Heart left ventricle (tissue), 16 donors: ENCODE measurements at regions not wholly inside any gene's neighbourhood (a gene's known extent, or its start where the extent isn't known, plus 50 kb on each side); places are given as distances from the start of the nearest gene placed in this dataset.

Experiments
- ATAC-seq, 4 donors: fragments of 200-7000 bp; cut with Tn5 transposase; one replicate each; pipeline ENCODE4 v1.9.1; 2020 to 2022; ENCODE audit warnings: moderate library complexity in 4 of 4, mild to moderate bottlenecking in 3 of 4, moderate number of reproducible peaks in 1 of 4
- DNase-seq, 5 donors: peaks; one replicate each; pipeline ENCODE4 v3.0.0-alpha.2; 2020
- H3K27ac ChIP-seq, 12 donors: fragments of 200-600 bp; sonication (generic) in 4 of 12; one replicate each; pipeline versions ENCODE4 v1.5.0 to v1.8.0; 2016 to 2022; ENCODE audit warnings: mild to moderate bottlenecking in 2 of 12
- H3K27me3 ChIP-seq, 9 donors: fragments of 200-600 bp; sonication (generic) in 2 of 9; one replicate each; pipeline versions ENCODE4 v1.5.1 to v1.8.0; 2016 to 2022; ENCODE audit warnings: mild to moderate bottlenecking in 3 of 9
- H3K36me3 ChIP-seq, 9 donors: fragments of 200-600 bp; sonication (generic) in 2 of 9; one replicate each; pipeline versions ENCODE4 v1.5.0 to v1.8.0; 2018 to 2022; ENCODE audit warnings: mild to moderate bottlenecking in 2 of 9
- H3K4me1 ChIP-seq, 12 donors: fragments of 200-600 bp; sonication (generic) in 4 of 12; one replicate each; pipeline versions ENCODE4 v1.5.0 to v1.8.0; 2016 to 2022; ENCODE audit warnings: mild to moderate bottlenecking in 3 of 12
- H3K4me3 ChIP-seq, 12 donors: fragments of 200-600 bp; sonication (generic) in 4 of 12; one replicate each; pipeline versions ENCODE4 v1.5.0 to v1.8.0; 2017 to 2022; ENCODE audit warnings: mild to moderate bottlenecking in 9 of 12, moderate library complexity in 4 of 12
- H3K9me3 ChIP-seq, 12 donors: fragments of 200-600 bp; sonication (generic) in 4 of 12; one replicate each; pipeline versions ENCODE4 v1.5.0 to v1.8.0; 2016 to 2022; ENCODE audit warnings: mild to moderate bottlenecking in 1 of 12
- CTCF ChIP-seq, 12 donors: fragments of 200-600 bp; sonication (generic) in 4 of 12; IDR thresholded peaks; one replicate each; pipeline versions ENCODE4 v1.5.0 to v1.8.0; 2018 to 2022; ENCODE audit warnings: antibody characterized with exemption in 12 of 12, mild to moderate bottlenecking in 5 of 12
- POLR2A ChIP-seq, 2 donors: fragments of 450-650 bp; IDR thresholded peaks; one replicate each; pipeline ENCODE4 v1.6.1; 2017; ENCODE audit warnings: antibody characterized with exemption in 2 of 2, mild to moderate bottlenecking in 2 of 2, moderate library complexity in 2 of 2
- WGBS, 4 donors: extraction: QIAGEN DNeasy Blood & Tissue Kit in 2 of 4; methylation state at CpG; one replicate each; pipeline versions ENCODE4 v1.1.5 to v1.1.7; 2013 to 2018; 5-methylcytosine and 5-hydroxymethylcytosine counted together
- intact Hi-C, 10 donors: fragments of 100-400 bp; cut with DNase I; formaldehyde crosslinking; loops; one replicate each; pipeline versions ENCODE4 v1.11.1 to v1.14.2; 2022
- donor health status: ischemic (EF 13 %, LVEDD 7.1; RV severe dilation, severe dysfunction).
- donor health status: healthy with polysubstance abuse.
- donor health status: DM: no; HTN: yes; CAD: no.
- donor health status: DM: no; HTN: no; CAD: no.
- donor health status: ischemic (EF 25% LVEDD 6.9; RV normal size, moderate dysfunction).
- donor health status: ischemic (EF 25% LVEDD 5.7; RV mildly dilated, moderate dysfunction).
- donor health status: healthy.
- donor health status: DM: yes; HTN: yes; CAD: no.
- donor health status: ischemic (EF 35%, LVEDD 5.7; RV mildly dilated, moderate dysfunction).
- donor health status: nonischemic (EF 11% LVEDD 7.7; RV severe dilation, severe dysfunction).
- donor health status: DM: yes; HTN: yes; CAD: no.
- donor health status: PGD.
- donor health status: ischemic (EF 29% LVEDD 5.4; RV normal size, mild dysfunction).
- donor health status: nonischemic (EF 23%, LVEDD 6.1; RV moderate dilation, normal function).

GRCh38 chr6:1031720-1032119 is 280.2 kb upstream of the FOXQ1 start:
- Histone ChIP-seq H3K36me3 (no peaks in the 10 kb centered on the region), H3K4me3 (no peak overlapping the region), H3K27ac (no peak overlapping the region), H3K27me3 (peaks cover 0 to 3% (median 0%) of the 10 kb centered on the region in 9 donors), H3K4me1 (no peaks in the 10 kb centered on the region), H3K9me3 (peaks cover 0 to 16% (median 0%) of the 10 kb centered on the region in 12 donors)
- intact Hi-C loops: no loop called here
- DNase-seq: no peak
- ATAC-seq: no peak
- WGBS, 4 donors: 44 to 46% (median 45%) methylated on average over 2 of the region's 2 CpGs
- TF ChIP-seq POLR2A (IDR thresholded peaks at IDR 0.05) (no peak), CTCF (IDR thresholded peaks at IDR 0.05) (no peak)

- TF ChIP-seq POLR2A (IDR thresholded peaks at IDR 0.05) (no peak), CTCF (IDR thresholded peaks at IDR 0.05) (no peak)
- Histone ChIP-seq H3K27me3 (peaks cover 0 to 5% (median 0%) of the 10 kb centered on the region in 9 donors), H3K36me3 (no peaks in the 10 kb centered on the region), H3K27ac (no peak overlapping the region), H3K4me1 (no peaks in the 10 kb centered on the region), H3K4me3 (no peak overlapping the region), H3K9me3 (peaks cover 0 to 16% (median 0%) of the 10 kb centered on the region in 12 donors)
- WGBS, 4 donors: 83 to 92% (median 90%) methylated on average over 5 of the region's 5 CpGs
- DNase-seq (no peak), ATAC-seq (no peak)
- intact Hi-C loops: no loop called here
Observed at GRCh38 chr6:1029141-1029540, 282.8 kb upstream of the FOXQ1 start.

- 89 to 94% (median 93%) methylated on average over 8 of the region's 8 CpGs for WGBS, 4 donors
- Histone ChIP-seq H3K27ac (no peak overlapping the region), H3K27me3 (peaks cover 0 to 9% (median 0%) of the 10 kb centered on the region in 9 donors), H3K9me3 (peaks cover 0 to 16% (median 0%) of the 10 kb centered on the region in 12 donors), H3K4me3 (no peak overlapping the region), H3K4me1 (no peaks in the 10 kb centered on the region), H3K36me3 (no peaks in the 10 kb centered on the region)
- TF ChIP-seq CTCF (IDR thresholded peaks at IDR 0.05) (no peak), POLR2A (IDR thresholded peaks at IDR 0.05) (no peak)
- no peak for DNase-seq
- ATAC-seq: no peak
- intact Hi-C loops: no loop called here
Observed at GRCh38 chr6:1028723-1029122, 283.2 kb upstream of the FOXQ1 start.

- no peak for DNase-seq
- TF ChIP-seq CTCF (IDR thresholded peaks at IDR 0.05): no peak
- Histone ChIP-seq H3K27ac (no peak overlapping the region), H3K4me1 (no peaks in the 10 kb centered on the region), H3K36me3 (no peaks in the 10 kb centered on the region), H3K4me3 (no peak overlapping the region), H3K9me3 (peaks cover 0 to 16% (median 0%) of the 10 kb centered on the region in 12 donors), H3K27me3 (peaks cover 0 to 11% (median 0%) of the 10 kb centered on the region in 9 donors)
- ATAC-seq: no peak
- intact Hi-C loops: no loop called here
- 63 to 74% (median 69%) methylated on average over 9 of the region's 9 CpGs for WGBS, 4 donors
Observed at GRCh38 chr6:1027795-1028569, 283.9 kb upstream of the FOXQ1 start.
